BJ (cell line): ENCODE measurements at regions not wholly inside any gene's neighbourhood (a gene's known extent, or its start where the extent isn't known, plus 50 kb on each side); places are given as distances from the start of the nearest gene placed in this dataset.

Experiments used
- CTCF ChIA-PET: fragments of 350-600 bp; formaldehyde crosslinking; extraction: SDS; loops from one replicate; lab custom pipeline; 2021; ENCODE audit warnings: antibody characterized with exemption, inconsistent platforms; lab: Yijun Ruan, JAX
- POLR2A ChIA-PET: fragments of 300-600 bp; sonication (Branson Sonifier 250); formaldehyde crosslinking; extraction: SDS; loops from one replicate; lab custom pipeline; 2021; ENCODE audit warnings: antibody characterized with exemption; lab: Charles Lee
- DNase-seq: peaks from one replicate; pipeline ENCODE4 v3.0.0-alpha.2; 2011; ENCODE audit warnings: low read depth
- H3K27me3 ChIP-seq: 2 replicates; pipeline ENCODE4 v1.6.0; 2011; ENCODE audit warnings: low read length; ENCODE audit not compliant: control insufficient read depth, insufficient read depth
- H3K36me3 ChIP-seq: 2 replicates; pipeline ENCODE4 v1.5.1; 2011; ENCODE audit warnings: low read length; ENCODE audit not compliant: control insufficient read depth, insufficient read depth
- H3K4me3 ChIP-seq: 2 replicates; pipeline ENCODE4 v1.5.1; 2011; ENCODE audit warnings: low read depth, mild to moderate bottlenecking, control low read depth, low read length
- TF ChIP-seq, protein P1 (sequence below): IDR thresholded peaks from 2 replicates; pipeline ENCODE4 v1.5.1; 2011; ENCODE audit warnings: low read depth, mild to moderate bottlenecking, control low read depth, inconsistent platforms, low read length, moderate library complexity; ENCODE audit not compliant: insufficient read depth

GRCh38 chr18:39190508-39190907, 1624.9 kb upstream of the CELF4 start:
- no peaks in the 10 kb centered on the region for H3K36me3 ChIP-seq
- CTCF ChIA-PET = no interaction called here
- TF ChIP-seq, protein P1, sequence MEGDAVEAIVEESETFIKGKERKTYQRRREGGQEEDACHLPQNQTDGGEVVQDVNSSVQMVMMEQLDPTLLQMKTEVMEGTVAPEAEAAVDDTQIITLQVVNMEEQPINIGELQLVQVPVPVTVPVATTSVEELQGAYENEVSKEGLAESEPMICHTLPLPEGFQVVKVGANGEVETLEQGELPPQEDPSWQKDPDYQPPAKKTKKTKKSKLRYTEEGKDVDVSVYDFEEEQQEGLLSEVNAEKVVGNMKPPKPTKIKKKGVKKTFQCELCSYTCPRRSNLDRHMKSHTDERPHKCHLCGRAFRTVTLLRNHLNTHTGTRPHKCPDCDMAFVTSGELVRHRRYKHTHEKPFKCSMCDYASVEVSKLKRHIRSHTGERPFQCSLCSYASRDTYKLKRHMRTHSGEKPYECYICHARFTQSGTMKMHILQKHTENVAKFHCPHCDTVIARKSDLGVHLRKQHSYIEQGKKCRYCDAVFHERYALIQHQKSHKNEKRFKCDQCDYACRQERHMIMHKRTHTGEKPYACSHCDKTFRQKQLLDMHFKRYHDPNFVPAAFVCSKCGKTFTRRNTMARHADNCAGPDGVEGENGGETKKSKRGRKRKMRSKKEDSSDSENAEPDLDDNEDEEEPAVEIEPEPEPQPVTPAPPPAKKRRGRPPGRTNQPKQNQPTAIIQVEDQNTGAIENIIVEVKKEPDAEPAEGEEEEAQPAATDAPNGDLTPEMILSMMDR = no peak
- H3K4me3 ChIP-seq = no peak overlapping the region
- no peaks in the 10 kb centered on the region for H3K27me3 ChIP-seq
- no peak for DNase-seq
- POLR2A ChIA-PET = no interaction called here

- no peak for DNase-seq
- TF ChIP-seq, protein P1 = no peak
- ChIA-PET CTCF (interaction anchor here (0.6 kb wide), 1 partner anchor 12 kb away, joined by 3 read pairs; no protein-coding TSS in a partner anchor), POLR2A (no interaction called here)
- H3K27me3 ChIP-seq = no peaks in the 10 kb centered on the region
- no peaks in the 10 kb centered on the region for H3K36me3 ChIP-seq
- no peak overlapping the region for H3K4me3 ChIP-seq
These were observed 1622.7 kb upstream of the CELF4 start for GRCh38 chr18:39188278-39188677.

- Histone ChIP-seq H3K27me3 (no peaks in the 10 kb centered on the region), H3K36me3 (no peaks in the 10 kb centered on the region), H3K4me3 (no peak overlapping the region)
- POLR2A ChIA-PET = no interaction called here
- DNase-seq = no peak
- CTCF ChIA-PET = no interaction called here
- TF ChIP-seq, protein P1 = no peak
These were observed 1620.4 kb upstream of the CELF4 start for GRCh38 chr18:39186008-39186407.

GRCh38 chr18:39184176-39184575, 1618.6 kb upstream of the CELF4 start:
- POLR2A ChIA-PET = no interaction called here
- Histone ChIP-seq H3K4me3 (no peak overlapping the region), H3K27me3 (no peaks in the 10 kb centered on the region), H3K36me3 (no peaks in the 10 kb centered on the region)
- no peak for DNase-seq
- TF ChIP-seq, protein P1 = no peak
- CTCF ChIA-PET = no interaction called here

- no peaks in the 10 kb centered on the region for H3K36me3 ChIP-seq
- ChIA-PET POLR2A (no interaction called here), CTCF (no interaction called here)
- H3K27me3 ChIP-seq = no peaks in the 10 kb centered on the region
- TF ChIP-seq, protein P1 = no peak
- no peak overlapping the region for H3K4me3 ChIP-seq
- no peak for DNase-seq
These were observed 1612.6 kb upstream of the CELF4 start for GRCh38 chr18:39178166-39178565.
